PC-9 (cell line): ENCODE measurements at regions not wholly inside any gene's neighbourhood (a gene's known extent, or its start where the extent isn't known, plus 50 kb on each side); places are given as distances from the start of the nearest gene placed in this dataset.

Experiments used
- EZH2 ChIP-seq: fragments of 200-600 bp; sonication (generic); IDR thresholded peaks from 2 replicates; pipeline ENCODE4 v1.8.0; 2017; ENCODE audit warnings: antibody characterized with exemption, low read depth
- TF ChIP-seq, protein P1 (sequence below): fragments of 200-600 bp; sonication (generic); conservative IDR thresholded peaks from 2 replicates; pipeline ENCODE4 v1.6.1; 2017; ENCODE audit warnings: mixed run types, antibody characterized with exemption, mild to moderate bottlenecking, moderate library complexity

DNA sequence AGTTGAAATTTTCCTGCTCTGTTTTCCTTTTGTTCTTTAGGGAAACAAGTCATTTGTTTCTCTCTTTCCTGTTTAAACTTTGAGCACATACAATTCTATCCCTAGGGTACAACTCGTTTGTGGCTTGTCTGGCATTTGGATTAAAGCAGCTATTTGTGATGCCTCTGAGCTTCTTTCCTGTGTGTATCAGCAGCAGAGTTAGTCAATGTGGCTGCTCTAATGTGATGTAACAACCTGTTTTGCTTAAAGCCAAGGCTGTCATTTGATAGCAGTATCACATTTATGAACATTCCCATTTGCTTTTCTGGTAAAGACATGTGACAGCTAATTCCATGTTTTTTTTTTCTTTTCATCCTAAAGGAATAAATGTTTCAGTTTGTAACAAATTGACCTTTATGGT is 314.3 kb upstream of the CHD1 start:
- TF ChIP-seq, protein P1, sequence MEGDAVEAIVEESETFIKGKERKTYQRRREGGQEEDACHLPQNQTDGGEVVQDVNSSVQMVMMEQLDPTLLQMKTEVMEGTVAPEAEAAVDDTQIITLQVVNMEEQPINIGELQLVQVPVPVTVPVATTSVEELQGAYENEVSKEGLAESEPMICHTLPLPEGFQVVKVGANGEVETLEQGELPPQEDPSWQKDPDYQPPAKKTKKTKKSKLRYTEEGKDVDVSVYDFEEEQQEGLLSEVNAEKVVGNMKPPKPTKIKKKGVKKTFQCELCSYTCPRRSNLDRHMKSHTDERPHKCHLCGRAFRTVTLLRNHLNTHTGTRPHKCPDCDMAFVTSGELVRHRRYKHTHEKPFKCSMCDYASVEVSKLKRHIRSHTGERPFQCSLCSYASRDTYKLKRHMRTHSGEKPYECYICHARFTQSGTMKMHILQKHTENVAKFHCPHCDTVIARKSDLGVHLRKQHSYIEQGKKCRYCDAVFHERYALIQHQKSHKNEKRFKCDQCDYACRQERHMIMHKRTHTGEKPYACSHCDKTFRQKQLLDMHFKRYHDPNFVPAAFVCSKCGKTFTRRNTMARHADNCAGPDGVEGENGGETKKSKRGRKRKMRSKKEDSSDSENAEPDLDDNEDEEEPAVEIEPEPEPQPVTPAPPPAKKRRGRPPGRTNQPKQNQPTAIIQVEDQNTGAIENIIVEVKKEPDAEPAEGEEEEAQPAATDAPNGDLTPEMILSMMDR, result no peak
- TF ChIP-seq EZH2, result no peak
